ENCODE measurements at regions not wholly inside any gene's neighbourhood (a gene's known extent, or its start where the extent isn't known, plus 50 kb on each side); places are given as distances from the start of the nearest gene placed in this dataset.

DNA sequence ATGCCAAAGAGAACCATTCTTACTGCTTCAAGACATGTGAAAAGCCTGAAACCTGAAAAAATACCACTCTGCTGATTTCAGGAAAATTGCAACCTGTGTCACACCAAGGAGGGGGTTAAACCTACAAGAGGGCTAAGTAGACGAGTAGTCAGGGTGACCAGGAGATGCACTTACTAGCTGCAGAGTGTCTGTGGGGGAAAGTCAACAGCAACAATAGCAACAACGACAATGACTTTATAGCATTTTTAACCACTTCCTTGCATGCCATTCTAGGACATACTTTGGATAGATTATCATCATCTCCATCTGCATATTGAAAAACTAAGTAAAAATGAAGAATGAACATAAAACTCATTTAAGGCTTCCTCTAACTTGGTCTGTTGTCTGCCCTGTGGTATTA lies 902.7 kb downstream of the BCL11B start:
- peaks cover 36% of the 10 kb centered on the region for H3K9me3 Mint-ChIP-seq
- H3K27ac Mint-ChIP-seq: no peak overlapping the region
- Histone ChIP-seq H3K4me3 (ENCODE audit: low read length) (no peak overlapping the region), H3K9ac (ENCODE audit: extremely low read depth, low read length, poor library complexity, severe bottlenecking) (no peak overlapping the region), H3K27me3 (ENCODE audit: control insufficient read depth, insufficient read depth, low read length, poor library complexity, severe bottlenecking) (no peaks in the 10 kb centered on the region), H3K27ac (ENCODE audit: low read depth, low read length) (no peak overlapping the region), H3K4me1 (ENCODE audit: control insufficient read depth, insufficient read depth, low read length) (no peaks in the 10 kb centered on the region), H3K36me3 (ENCODE audit: control insufficient read depth, insufficient read depth, low read length) (no peaks in the 10 kb centered on the region), H3K9me3 (ENCODE audit: control insufficient read depth, low read length) (peaks cover 13% of the 10 kb centered on the region)
- H3K4me1 Mint-ChIP-seq: peaks cover 12% of the 10 kb centered on the region
- H3K4me3 Mint-ChIP-seq: no peak overlapping the region
- 89 to 100% methylated on average over 1 to 2 of the region's 2 CpGs for WGBS, 2 experiments (ENCODE audit: insufficient coverage in 1 of 2, insufficient read length in 1 of 2)
- no peaks in the 10 kb centered on the region for H3K36me3 Mint-ChIP-seq (ENCODE audit: low read depth)
- H3K27me3 Mint-ChIP-seq (ENCODE audit: insufficient read depth): peaks cover 6% of the 10 kb centered on the region
- DNase-seq: no peak
- TF ChIP-seq CTCF (conservative IDR thresholded peaks at IDR 0.05): no peak

GRCh38 chr14:98370352-98370751 lies 901.6 kb downstream of the BCL11B start:
- H3K27ac ChIP-seq (ENCODE audit: low read depth, low read length): no peak overlapping the region
- Mint-ChIP-seq H3K36me3 (ENCODE audit: low read depth) (no peaks in the 10 kb centered on the region), H3K4me1 (peaks cover 12% of the 10 kb centered on the region), H3K4me3 (no peak overlapping the region), H3K9me3 (peaks cover 36% of the 10 kb centered on the region), H3K27me3 (ENCODE audit: insufficient read depth) (peaks cover 4% of the 10 kb centered on the region), H3K27ac (no peak overlapping the region)
- H3K9me3 ChIP-seq (ENCODE audit: control insufficient read depth, low read length): peaks cover 13% of the 10 kb centered on the region
- TF ChIP-seq CTCF (conservative IDR thresholded peaks at IDR 0.05): no peak
- H3K4me1 ChIP-seq (ENCODE audit: control insufficient read depth, insufficient read depth, low read length): no peaks in the 10 kb centered on the region
- DNase-seq: no peak
- H3K4me3 ChIP-seq (ENCODE audit: low read length): no peak overlapping the region
- 90 to 100% methylated on average over 1 to 6 of the region's 6 CpGs for WGBS, 2 experiments (ENCODE audit: insufficient coverage in 1 of 2, insufficient read length in 1 of 2)
- H3K9ac ChIP-seq (ENCODE audit: extremely low read depth, low read length, poor library complexity, severe bottlenecking): no peak overlapping the region
- H3K36me3 ChIP-seq (ENCODE audit: control insufficient read depth, insufficient read depth, low read length): no peaks in the 10 kb centered on the region
- no peaks in the 10 kb centered on the region for H3K27me3 ChIP-seq (ENCODE audit: control insufficient read depth, insufficient read depth, low read length, poor library complexity, severe bottlenecking)

DNA sequence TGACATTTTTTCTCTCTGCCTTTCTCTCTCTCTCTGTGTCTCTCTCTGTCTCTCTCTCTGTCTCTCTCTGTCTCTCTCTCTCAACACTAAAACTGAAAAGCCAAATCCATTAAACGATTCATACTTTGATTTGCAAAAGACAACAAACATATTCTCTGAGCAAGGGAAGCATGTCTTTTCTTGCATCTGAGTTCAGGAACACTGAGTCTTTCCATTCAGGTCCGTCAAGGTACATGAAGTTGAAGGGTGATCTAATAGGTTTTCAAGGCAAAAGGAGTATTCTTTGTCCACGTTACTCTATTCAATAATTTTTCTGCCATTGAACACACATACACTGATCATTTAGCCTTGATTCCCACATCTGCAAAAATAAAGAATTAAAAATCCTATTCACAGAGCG lies 900.9 kb downstream of the BCL11B start:
- TF ChIP-seq CTCF (conservative IDR thresholded peaks at IDR 0.05): no peak
- Histone ChIP-seq H3K27me3 (ENCODE audit: control insufficient read depth, insufficient read depth, low read length, poor library complexity, severe bottlenecking) (no peaks in the 10 kb centered on the region), H3K4me1 (ENCODE audit: control insufficient read depth, insufficient read depth, low read length) (no peaks in the 10 kb centered on the region), H3K27ac (ENCODE audit: low read depth, low read length) (no peak overlapping the region), H3K9me3 (ENCODE audit: control insufficient read depth, low read length) (peaks cover 13% of the 10 kb centered on the region), H3K9ac (ENCODE audit: extremely low read depth, low read length, poor library complexity, severe bottlenecking) (no peak overlapping the region), H3K4me3 (ENCODE audit: low read length) (no peak overlapping the region), H3K36me3 (ENCODE audit: control insufficient read depth, insufficient read depth, low read length) (no peaks in the 10 kb centered on the region)
- Mint-ChIP-seq H3K27ac (no peak overlapping the region), H3K4me1 (peaks cover 12% of the 10 kb centered on the region), H3K36me3 (ENCODE audit: low read depth) (no peaks in the 10 kb centered on the region), H3K9me3 (peaks cover 36% of the 10 kb centered on the region), H3K4me3 (no peak overlapping the region), H3K27me3 (ENCODE audit: insufficient read depth) (peaks cover 2% of the 10 kb centered on the region)
- WGBS, 2 experiments (ENCODE audit: insufficient coverage in 1 of 2, insufficient read length in 1 of 2): 92 to 100% methylated on average over 3 to 4 of the region's 4 CpGs
- DNase-seq: no peak

Measured in endodermal cell (in vitro differentiated cells).